ENCODE measurements at regions not wholly inside any gene's neighbourhood (a gene's known extent, or its start where the extent isn't known, plus 50 kb on each side); places are given as distances from the start of the nearest gene placed in this dataset.

DNA sequence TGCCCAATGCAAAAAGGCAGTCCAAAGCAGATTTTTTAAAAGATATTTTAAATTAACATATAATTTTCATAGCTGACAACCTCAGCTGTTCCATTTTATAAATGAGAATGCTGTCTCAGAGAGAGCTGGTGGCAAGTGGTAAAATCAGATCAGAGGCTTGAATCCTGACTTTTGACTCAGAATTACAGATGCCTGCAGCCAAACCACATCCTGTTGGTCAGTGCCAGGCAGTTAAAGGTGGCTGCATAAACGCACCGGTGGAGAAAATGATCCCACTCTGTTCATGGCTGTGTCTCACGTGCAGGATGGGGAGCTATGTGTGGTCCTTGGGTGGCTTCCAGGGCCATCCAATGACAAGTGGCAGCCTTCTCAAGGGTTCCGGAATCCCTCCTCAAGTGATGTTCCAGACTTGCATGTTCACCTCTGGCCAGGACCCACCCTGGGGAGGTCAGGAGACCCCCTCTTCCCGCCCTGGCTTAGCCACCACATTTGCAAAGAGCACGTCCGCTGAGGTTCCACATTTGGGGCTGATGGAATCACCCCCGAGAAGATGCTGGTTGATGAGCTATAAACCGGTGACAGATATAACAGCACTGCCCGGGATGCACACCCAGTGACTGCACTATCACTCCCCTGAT lies 155.5 kb downstream of the SHANK2 start:
- TF ChIP-seq, protein P1, sequence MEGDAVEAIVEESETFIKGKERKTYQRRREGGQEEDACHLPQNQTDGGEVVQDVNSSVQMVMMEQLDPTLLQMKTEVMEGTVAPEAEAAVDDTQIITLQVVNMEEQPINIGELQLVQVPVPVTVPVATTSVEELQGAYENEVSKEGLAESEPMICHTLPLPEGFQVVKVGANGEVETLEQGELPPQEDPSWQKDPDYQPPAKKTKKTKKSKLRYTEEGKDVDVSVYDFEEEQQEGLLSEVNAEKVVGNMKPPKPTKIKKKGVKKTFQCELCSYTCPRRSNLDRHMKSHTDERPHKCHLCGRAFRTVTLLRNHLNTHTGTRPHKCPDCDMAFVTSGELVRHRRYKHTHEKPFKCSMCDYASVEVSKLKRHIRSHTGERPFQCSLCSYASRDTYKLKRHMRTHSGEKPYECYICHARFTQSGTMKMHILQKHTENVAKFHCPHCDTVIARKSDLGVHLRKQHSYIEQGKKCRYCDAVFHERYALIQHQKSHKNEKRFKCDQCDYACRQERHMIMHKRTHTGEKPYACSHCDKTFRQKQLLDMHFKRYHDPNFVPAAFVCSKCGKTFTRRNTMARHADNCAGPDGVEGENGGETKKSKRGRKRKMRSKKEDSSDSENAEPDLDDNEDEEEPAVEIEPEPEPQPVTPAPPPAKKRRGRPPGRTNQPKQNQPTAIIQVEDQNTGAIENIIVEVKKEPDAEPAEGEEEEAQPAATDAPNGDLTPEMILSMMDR (IDR thresholded peaks at IDR 0.05), result no peak
- TF ChIP-seq POLR2AphosphoS5 (IDR thresholded peaks at IDR 0.05) (no peak), EP300 (IDR thresholded peaks at IDR 0.05) (no peak), POLR2A (IDR thresholded peaks at IDR 0.05; ENCODE audit: low read depth) (no peak)
- H3K4me3 ChIP-seq, result no peak overlapping the region
- no peak overlapping the region for H3K27ac ChIP-seq (replicated peaks in 1 of 4)
- no peak for DNase-seq (ENCODE audit: extremely low spot score)
- no peaks in the 10 kb centered on the region for H3K9me3 ChIP-seq
- H3K36me3 ChIP-seq, result no peaks in the 10 kb centered on the region
- intact Hi-C loops (cut with DNase I), result no loop called here
- H3K27me3 ChIP-seq, result peaks cover 0 to 47% (median 0%) of the 10 kb centered on the region in 4 donors
- no peaks in the 10 kb centered on the region for H3K4me1 ChIP-seq
- 83% methylated on average over 9 of the region's 10 CpGs for WGBS

DNA sequence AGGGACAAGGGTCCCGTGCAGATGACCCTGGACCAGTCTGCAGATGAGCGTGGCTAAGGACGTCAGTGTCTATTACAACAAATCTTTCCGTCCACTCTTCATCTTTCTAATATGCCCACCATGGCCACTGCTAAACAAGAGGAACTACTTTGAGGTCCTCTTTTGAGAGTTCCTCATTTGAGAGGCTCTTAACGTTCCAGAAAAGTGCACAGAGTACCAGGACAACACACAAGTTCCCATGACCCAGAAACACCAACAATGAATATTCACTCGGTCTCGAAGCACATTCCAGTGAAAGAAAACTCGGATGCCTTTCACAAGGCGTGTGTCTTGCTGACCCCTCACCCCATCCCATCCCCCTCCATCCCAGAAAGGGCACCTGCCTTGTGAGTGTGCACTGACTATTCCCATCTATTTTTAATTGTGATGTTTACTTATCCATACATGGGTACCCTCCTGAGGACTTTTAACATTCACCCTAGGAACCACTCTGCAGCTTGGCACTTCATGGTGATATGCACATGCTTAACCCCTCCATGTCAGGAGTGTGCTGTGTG lies 157.0 kb downstream of the SHANK2 start:
- Histone ChIP-seq H3K9me3 (no peaks in the 10 kb centered on the region), H3K27ac (replicated peaks in 1 of 4) (no peak overlapping the region), H3K4me1 (no peaks in the 10 kb centered on the region), H3K4me3 (no peak overlapping the region), H3K36me3 (no peaks in the 10 kb centered on the region), H3K27me3 (peaks cover 0 to 47% (median 0%) of the 10 kb centered on the region in 4 donors)
- intact Hi-C loops (cut with DNase I), result no loop called here
- TF ChIP-seq POLR2AphosphoS5 (IDR thresholded peaks at IDR 0.05) (no peak), POLR2A (IDR thresholded peaks at IDR 0.05; ENCODE audit: low read depth) (no peak), EP300 (IDR thresholded peaks at IDR 0.05) (no peak)
- TF ChIP-seq, protein P1 (IDR thresholded peaks at IDR 0.05), result no peak
- WGBS, result 66% methylated on average over 9 of the region's 9 CpGs
- DNase-seq (ENCODE audit: extremely low spot score), result no peak

DNA sequence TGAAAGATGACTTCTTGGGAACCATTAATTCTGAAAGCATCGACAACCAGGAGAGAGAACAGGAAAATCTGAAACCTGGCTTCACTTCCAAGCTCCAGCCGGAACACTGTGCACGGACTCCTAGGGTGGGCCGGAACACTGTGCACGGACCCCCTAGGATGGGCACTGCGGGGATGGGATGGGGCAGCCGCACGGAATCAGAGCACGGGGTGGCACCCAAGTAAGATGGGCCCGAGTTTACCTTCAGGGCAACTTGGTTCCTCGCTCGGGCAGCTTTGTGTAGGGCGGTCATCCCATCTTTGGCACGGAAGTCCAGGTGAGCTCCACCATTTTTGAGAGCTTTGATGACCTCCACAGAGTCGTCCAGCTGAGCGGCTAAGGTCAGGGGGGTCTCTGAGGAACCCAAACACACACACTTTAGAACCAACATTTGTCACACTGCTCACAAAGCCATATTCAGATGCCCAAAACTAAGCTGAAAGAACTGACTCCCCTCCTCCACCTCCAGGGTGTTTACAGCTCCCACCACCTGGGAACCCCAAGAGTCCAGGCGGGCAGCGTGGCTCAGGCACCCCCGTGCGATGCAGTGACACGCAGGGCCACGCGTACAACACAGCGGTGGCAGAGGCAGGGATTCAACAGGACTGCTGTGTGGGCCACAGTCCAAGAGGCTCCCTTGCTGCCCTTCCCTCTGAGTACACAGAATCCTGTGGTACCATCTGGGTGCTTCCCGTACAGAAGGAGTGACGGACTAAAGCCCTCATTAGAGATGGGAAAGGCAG lies 157.9 kb downstream of the SHANK2 start:
- H3K36me3 ChIP-seq, result no peaks in the 10 kb centered on the region
- intact Hi-C loops (cut with DNase I), result no loop called here
- TF ChIP-seq, protein P1 (IDR thresholded peaks at IDR 0.05), result no peak
- WGBS, result 94% methylated on average over 14 of the region's 26 CpGs
- peaks cover 0 to 47% (median 0%) of the 10 kb centered on the region in 4 donors for H3K27me3 ChIP-seq
- no peak overlapping the region for H3K4me3 ChIP-seq
- no peaks in the 10 kb centered on the region for H3K4me1 ChIP-seq
- no peaks in the 10 kb centered on the region for H3K9me3 ChIP-seq
- DNase-seq (ENCODE audit: extremely low spot score), result no peak
- H3K27ac ChIP-seq (replicated peaks in 1 of 4), result no peak overlapping the region

DNA sequence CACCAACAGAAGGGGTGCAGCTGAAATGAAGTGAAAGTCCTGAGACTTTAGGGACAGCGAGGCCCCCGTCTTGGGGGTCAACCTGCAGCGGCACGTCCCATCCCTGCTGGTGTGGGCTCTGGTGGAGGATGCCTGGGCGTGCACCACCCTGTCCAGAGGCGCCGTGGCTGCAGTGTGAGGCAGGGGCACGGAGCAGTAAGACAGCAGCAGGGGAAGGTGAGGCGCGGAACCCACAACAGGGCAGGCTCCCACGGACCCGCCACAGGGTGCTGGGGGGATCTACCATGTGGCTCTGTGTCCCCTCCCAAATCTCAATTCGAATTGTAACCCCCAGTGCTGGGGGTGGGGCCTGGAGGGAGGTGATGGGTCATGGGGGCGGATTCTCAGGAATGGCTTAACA lies 158.6 kb downstream of the SHANK2 start:
- Histone ChIP-seq H3K36me3 (no peaks in the 10 kb centered on the region), H3K27me3 (peaks cover 0 to 44% (median 0%) of the 10 kb centered on the region in 4 donors), H3K9me3 (no peaks in the 10 kb centered on the region), H3K27ac (replicated peaks in 1 of 4) (no peak overlapping the region), H3K4me1 (no peaks in the 10 kb centered on the region), H3K4me3 (no peak overlapping the region)
- 83% methylated on average over 7 of the region's 14 CpGs for WGBS
- intact Hi-C loops (cut with DNase I), result no loop called here
- TF ChIP-seq POLR2A (IDR thresholded peaks at IDR 0.05; ENCODE audit: low read depth), result no peak
- DNase-seq (ENCODE audit: extremely low spot score), result no peak

DNA sequence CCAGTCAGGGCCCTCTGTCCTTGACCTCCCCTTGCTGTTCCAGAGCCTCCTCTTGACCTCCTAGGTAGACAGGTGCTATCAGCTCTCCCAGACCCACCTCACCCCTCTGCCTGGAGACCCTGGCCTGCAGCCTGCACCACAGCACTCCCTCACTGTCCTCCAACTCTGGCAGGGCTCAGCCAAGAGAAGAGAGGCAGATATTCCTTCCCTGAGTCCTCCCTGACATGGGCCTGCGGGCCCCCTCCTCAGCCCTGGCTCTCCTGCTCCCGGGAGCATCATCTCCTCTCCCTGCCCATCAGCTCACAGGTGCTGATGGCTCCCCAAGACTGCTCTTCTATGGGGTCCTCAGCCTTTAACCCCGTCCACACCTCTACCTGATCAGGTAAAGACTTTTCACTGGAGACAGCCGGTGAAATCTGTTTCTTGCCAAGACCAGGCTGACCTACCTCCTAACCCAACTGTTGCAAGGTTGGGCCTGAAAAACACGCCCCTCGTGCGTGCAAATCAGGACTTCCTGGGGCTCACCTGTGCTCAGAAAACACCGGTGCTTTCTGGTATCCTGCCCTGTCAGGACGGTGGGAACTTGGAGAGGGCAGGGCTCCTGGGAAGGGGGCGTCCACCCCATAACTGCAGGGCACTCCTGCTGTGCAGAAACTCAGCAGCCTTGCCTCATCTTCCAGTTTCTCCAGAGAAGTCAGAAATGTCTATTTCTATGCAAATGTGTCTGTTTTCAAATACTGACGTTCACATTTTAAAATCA lies 160.7 kb downstream of the SHANK2 start:
- Histone ChIP-seq H3K4me3 (no peak overlapping the region), H3K27ac (replicated peaks in 1 of 4) (no peak overlapping the region), H3K9me3 (no peaks in the 10 kb centered on the region), H3K27me3 (peaks cover 0 to 23% (median 0%) of the 10 kb centered on the region in 4 donors), H3K4me1 (no peaks in the 10 kb centered on the region), H3K36me3 (no peaks in the 10 kb centered on the region)
- 78% methylated on average over 11 of the region's 11 CpGs for WGBS
- TF ChIP-seq, protein P1 (IDR thresholded peaks at IDR 0.05), result no peak
- TF ChIP-seq POLR2AphosphoS5 (IDR thresholded peaks at IDR 0.05), result no peak
- no peak for TF ChIP-seq POLR2A (IDR thresholded peaks at IDR 0.05; ENCODE audit: low read depth)
- TF ChIP-seq EP300 (IDR thresholded peaks at IDR 0.05), result no peak
- intact Hi-C loops (cut with DNase I), result no loop called here
- DNase-seq (ENCODE audit: extremely low spot score), result no peak
